ENCODE measurements at regions not wholly inside any gene's neighbourhood (a gene's known extent, or its start where the extent isn't known, plus 50 kb on each side); places are given as distances from the start of the nearest gene placed in this dataset.

- TF ChIP-seq, protein P1, sequence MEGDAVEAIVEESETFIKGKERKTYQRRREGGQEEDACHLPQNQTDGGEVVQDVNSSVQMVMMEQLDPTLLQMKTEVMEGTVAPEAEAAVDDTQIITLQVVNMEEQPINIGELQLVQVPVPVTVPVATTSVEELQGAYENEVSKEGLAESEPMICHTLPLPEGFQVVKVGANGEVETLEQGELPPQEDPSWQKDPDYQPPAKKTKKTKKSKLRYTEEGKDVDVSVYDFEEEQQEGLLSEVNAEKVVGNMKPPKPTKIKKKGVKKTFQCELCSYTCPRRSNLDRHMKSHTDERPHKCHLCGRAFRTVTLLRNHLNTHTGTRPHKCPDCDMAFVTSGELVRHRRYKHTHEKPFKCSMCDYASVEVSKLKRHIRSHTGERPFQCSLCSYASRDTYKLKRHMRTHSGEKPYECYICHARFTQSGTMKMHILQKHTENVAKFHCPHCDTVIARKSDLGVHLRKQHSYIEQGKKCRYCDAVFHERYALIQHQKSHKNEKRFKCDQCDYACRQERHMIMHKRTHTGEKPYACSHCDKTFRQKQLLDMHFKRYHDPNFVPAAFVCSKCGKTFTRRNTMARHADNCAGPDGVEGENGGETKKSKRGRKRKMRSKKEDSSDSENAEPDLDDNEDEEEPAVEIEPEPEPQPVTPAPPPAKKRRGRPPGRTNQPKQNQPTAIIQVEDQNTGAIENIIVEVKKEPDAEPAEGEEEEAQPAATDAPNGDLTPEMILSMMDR (conservative IDR thresholded peaks at IDR 0.05; ENCODE audit: low read depth in 2 of 2): no peak
- TF ChIP-seq STAT1 (IDR thresholded peaks at IDR 0.05; ENCODE audit: unreplicated experiment) (no peak), NANOG (IDR thresholded peaks at IDR 0.05; ENCODE audit: borderline replicate concordance) (no peak), EZH2 (IDR thresholded peaks at IDR 0.05; ENCODE audit: low read depth, unreplicated experiment) (no peak), JUNB (IDR thresholded peaks at IDR 0.05; ENCODE audit: unreplicated experiment) (no peak), POLR2AphosphoS5 (IDR thresholded peaks at IDR 0.05; ENCODE audit: low read depth) (no peak), EZH2phosphoT487 (IDR thresholded peaks at IDR 0.05; ENCODE audit: unreplicated experiment) (no peak), CREB1 (CRISPR knock-in tag; IDR thresholded peaks at IDR 0.05; ENCODE audit: low read depth) (no peak), ETS1 (IDR thresholded peaks at IDR 0.05) (no peak), ZNF331 (CRISPR knock-in tag; IDR thresholded peaks at IDR 0.05; ENCODE audit: low read depth) (no peak), ZNF114 (CRISPR knock-in tag; IDR thresholded peaks at IDR 0.05) (no peak)
- TF ChIP-seq, protein P2, sequence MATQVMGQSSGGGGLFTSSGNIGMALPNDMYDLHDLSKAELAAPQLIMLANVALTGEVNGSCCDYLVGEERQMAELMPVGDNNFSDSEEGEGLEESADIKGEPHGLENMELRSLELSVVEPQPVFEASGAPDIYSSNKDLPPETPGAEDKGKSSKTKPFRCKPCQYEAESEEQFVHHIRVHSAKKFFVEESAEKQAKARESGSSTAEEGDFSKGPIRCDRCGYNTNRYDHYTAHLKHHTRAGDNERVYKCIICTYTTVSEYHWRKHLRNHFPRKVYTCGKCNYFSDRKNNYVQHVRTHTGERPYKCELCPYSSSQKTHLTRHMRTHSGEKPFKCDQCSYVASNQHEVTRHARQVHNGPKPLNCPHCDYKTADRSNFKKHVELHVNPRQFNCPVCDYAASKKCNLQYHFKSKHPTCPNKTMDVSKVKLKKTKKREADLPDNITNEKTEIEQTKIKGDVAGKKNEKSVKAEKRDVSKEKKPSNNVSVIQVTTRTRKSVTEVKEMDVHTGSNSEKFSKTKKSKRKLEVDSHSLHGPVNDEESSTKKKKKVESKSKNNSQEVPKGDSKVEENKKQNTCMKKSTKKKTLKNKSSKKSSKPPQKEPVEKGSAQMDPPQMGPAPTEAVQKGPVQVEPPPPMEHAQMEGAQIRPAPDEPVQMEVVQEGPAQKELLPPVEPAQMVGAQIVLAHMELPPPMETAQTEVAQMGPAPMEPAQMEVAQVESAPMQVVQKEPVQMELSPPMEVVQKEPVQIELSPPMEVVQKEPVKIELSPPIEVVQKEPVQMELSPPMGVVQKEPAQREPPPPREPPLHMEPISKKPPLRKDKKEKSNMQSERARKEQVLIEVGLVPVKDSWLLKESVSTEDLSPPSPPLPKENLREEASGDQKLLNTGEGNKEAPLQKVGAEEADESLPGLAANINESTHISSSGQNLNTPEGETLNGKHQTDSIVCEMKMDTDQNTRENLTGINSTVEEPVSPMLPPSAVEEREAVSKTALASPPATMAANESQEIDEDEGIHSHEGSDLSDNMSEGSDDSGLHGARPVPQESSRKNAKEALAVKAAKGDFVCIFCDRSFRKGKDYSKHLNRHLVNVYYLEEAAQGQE (IDR thresholded peaks at IDR 0.05; ENCODE audit: unreplicated experiment): no peak
- TF ChIP-seq, protein P3, sequence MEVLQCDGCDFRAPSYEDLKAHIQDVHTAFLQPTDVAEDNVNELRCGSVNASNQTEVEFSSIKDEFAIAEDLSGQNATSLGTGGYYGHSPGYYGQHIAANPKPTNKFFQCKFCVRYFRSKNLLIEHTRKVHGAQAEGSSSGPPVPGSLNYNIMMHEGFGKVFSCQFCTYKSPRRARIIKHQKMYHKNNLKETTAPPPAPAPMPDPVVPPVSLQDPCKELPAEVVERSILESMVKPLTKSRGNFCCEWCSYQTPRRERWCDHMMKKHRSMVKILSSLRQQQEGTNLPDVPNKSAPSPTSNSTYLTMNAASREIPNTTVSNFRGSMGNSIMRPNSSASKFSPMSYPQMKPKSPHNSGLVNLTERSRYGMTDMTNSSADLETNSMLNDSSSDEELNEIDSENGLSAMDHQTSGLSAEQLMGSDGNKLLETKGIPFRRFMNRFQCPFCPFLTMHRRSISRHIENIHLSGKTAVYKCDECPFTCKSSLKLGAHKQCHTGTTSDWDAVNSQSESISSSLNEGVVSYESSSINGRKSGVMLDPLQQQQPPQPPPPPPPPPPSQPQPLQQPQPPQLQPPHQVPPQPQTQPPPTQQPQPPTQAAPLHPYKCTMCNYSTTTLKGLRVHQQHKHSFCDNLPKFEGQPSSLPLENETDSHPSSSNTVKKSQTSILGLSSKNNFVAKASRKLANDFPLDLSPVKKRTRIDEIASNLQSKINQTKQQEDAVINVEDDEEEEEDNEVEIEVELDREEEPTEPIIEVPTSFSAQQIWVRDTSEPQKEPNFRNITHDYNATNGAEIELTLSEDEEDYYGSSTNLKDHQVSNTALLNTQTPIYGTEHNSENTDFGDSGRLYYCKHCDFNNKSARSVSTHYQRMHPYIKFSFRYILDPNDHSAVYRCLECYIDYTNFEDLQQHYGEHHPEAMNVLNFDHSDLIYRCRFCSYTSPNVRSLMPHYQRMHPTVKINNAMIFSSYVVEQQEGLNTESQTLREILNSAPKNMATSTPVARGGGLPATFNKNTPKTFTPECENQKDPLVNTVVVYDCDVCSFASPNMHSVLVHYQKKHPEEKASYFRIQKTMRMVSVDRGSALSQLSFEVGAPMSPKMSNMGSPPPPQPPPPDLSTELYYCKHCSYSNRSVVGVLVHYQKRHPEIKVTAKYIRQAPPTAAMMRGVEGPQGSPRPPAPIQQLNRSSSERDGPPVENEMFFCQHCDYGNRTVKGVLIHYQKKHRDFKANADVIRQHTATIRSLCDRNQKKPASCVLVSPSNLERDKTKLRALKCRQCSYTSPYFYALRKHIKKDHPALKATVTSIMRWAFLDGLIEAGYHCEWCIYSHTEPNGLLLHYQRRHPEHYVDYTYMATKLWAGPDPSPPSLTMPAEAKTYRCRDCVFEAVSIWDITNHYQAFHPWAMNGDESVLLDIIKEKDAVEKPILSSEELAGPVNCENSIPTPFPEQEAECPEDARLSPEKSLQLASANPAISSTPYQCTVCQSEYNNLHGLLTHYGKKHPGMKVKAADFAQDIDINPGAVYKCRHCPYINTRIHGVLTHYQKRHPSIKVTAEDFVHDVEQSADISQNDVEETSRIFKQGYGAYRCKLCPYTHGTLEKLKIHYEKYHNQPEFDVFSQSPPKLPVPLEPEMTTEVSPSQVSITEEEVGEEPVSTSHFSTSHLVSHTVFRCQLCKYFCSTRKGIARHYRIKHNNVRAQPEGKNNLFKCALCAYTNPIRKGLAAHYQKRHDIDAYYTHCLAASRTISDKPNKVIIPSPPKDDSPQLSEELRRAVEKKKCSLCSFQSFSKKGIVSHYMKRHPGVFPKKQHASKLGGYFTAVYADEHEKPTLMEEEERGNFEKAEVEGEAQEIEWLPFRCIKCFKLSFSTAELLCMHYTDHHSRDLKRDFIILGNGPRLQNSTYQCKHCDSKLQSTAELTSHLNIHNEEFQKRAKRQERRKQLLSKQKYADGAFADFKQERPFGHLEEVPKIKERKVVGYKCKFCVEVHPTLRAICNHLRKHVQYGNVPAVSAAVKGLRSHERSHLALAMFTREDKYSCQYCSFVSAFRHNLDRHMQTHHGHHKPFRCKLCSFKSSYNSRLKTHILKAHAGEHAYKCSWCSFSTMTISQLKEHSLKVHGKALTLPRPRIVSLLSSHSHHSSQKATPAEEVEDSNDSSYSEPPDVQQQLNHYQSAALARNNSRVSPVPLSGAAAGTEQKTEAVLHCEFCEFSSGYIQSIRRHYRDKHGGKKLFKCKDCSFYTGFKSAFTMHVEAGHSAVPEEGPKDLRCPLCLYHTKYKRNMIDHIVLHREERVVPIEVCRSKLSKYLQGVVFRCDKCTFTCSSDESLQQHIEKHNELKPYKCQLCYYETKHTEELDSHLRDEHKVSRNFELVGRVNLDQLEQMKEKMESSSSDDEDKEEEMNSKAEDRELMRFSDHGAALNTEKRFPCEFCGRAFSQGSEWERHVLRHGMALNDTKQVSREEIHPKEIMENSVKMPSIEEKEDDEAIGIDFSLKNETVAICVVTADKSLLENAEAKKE (CRISPR knock-in tag; IDR thresholded peaks at IDR 0.05): no peak
Observed at GRCh38 chr9:90062982-90063381, 458.2 kb downstream of the GADD45G start.

All from GM23338 (cell line).